HG02642 (cell line): ENCODE measurements at regions not wholly inside any gene's neighbourhood (a gene's known extent, or its start where the extent isn't known, plus 50 kb on each side); places are given as distances from the start of the nearest gene placed in this dataset.
"Not testable (repeated sequence)": the region's sequence is repeated elsewhere in the genome, so short reads cannot be mapped to it uniquely, and the experiment has no call there.

Source experiments
- ATAC-seq: cut with Tn5 transposase; IDR thresholded peaks from one replicate; pipeline ENCODE4 v1.9.1; 2021; ENCODE audit warnings: mild to moderate bottlenecking; ENCODE audit not compliant: unreplicated experiment, poor library complexity

DNA sequence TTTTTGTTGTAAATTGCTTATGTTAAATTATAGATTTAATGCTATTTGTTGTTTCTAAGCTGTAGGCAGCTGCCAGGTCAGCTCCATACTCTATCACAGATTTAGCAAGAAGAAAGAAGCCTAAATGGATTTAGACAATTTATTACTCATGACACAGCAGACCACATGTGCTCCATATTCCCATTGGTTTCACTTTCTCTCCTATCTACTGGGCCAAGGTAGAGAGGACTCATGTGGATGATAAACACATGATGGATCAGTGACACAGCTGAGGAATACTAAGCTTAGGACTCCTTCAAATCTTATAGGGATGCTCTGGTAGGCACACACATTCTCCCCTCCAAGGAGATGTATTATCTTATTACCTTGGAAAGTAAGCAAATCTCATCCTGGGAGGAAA, 553.0 kb upstream of the ADGRB3 start:
- no peak for ATAC-seq

DNA sequence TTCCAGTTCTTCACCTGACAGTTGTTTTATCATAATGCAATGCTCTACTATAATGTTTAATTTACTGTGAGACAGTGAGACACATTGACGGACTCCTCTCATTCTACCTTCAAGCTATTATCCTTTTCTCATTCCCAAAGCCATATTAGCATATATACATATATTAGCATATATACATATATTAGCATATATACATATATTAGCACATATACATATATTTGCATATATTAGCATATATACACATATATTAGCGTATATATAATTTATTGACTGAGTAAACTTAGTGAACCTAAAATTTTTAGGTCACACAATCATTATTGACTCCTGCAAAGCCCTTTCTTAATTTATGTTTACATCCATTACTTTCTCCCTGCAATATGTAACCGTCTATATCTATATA, 555.0 kb upstream of the ADGRB3 start:
- no peak for ATAC-seq

DNA sequence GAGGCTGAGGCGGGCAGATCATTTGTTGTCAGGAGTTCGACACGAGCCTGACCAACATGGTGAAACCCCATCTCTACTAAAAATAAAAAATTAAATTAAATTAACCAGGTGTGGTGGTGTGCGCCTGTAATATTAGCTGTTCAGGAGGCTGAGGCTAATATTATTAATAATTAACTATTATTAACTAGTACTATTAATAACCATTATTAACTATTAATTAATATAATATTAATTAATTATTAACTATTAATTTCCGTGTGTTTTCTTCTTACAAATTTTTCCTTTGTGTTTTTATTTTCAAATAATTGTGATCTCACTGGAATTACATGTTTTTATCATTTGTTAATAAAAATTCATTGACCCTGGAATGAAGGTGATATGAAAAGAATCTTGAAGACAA, 557.4 kb upstream of the ADGRB3 start:
- ATAC-seq = no peak

DNA sequence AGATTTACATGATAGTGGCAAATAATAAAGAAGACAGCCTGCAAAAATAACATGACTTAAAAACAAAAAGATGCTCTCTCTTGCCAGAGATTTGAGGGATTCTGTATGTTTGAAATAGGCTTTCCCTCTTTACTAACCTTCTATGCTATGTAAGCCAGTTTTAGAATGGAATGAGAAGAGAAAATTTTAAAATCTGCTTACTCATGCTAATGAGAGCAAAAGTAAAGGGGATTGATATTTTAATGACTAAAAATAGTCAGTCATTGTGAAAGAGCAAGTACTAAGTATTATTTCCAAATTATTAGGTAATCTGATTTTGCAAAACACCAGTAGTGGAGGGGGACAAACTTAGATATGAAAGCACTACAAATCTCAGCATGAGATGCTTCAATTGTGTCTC, 563.3 kb upstream of the ADGRB3 start:
- no peak for ATAC-seq

DNA sequence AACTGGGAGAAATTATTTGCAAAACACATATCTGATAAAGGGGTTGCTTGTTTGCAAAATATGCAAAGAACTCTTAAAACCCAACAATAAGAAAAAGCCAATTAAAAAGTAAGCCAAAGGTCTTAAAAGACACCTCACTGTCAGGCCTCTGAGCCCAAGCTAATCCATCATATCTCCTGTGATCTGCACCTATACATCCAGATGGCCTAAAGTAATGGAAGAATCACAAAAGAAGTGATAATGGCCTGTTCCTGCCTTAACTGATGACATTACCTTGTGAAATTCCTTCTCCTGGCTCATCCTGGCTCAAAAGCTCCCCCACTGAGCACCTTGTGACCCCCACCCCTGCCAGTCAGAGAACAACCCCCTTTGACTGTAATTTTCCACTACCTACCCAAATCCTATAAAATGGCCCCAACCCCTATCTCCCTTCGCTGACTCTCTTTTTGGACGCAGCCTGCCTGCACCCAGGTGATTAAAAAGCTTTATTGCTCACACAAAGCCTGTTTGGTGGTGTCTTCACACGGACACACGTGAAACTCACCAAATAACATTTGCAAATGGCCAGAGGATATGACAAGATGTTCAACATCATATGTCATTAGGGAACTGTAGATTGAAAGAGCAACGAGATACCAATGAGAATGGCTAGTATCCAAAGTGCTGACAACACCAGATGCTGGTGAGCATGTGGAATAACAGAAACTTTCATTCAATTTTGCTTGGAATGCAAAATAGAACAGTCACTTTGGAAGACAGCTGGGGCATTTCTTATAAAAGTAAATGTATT, 565.0 kb upstream of the ADGRB3 start:
- ATAC-seq = no peak

DNA sequence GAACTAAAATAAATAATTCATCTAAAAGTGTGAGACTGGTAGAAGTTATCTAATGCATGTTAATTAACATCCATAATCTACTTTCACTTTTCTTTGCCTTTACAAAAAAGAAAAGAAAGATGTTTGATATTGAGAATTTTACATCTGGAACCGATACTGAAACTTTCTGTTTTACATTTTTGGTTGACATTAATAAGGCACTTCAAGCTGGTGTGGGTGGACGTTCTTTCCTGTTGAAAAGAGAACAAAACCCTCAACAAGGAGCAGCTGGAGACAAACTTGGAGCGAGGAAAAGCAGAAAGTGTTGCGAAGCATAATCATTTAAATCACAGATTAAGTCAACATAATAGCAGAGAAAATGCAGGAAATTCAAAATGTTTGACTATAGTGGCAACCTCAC, 575.2 kb upstream of the ADGRB3 start:
- ATAC-seq = no peak

DNA sequence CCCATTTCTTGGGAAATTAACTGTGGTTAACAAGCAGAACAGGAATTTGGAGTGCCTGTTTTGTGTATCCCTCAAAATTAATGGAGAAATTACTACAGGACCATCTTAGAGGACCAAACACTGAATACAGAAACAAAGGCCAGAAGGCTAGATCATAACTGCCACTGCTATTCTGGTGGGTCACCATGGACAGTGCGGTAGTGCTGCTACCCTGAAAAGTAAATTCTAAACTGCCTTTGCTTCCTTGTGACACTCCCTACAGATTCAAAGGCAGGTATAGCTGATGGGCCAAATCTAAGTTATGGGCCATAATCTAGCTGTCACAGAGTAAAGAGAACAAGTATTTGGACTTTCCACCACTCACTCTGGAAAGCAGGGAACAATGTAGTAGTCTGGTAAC, 575.8 kb upstream of the ADGRB3 start:
- no peak for ATAC-seq

DNA sequence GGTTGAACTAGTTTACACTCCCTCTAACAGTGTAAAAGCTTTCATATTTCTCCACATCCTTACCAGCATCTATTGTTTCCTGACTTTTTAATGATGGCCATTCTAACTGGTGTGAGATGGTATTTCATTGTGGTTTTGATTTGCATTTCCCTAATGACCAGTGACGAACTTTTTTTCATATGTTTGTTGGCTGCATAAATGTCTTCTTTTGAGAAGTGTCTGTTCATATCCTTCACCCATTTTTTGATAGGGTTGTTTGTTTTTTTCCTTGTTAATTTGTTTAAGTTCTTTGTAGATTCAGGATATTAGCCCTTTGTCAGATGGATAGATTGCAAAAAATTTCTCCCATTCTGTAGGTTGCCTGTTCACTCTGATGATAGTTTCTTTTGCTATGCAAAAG, 578.5 kb upstream of the ADGRB3 start:
- ATAC-seq = not testable (repeated sequence)

DNA sequence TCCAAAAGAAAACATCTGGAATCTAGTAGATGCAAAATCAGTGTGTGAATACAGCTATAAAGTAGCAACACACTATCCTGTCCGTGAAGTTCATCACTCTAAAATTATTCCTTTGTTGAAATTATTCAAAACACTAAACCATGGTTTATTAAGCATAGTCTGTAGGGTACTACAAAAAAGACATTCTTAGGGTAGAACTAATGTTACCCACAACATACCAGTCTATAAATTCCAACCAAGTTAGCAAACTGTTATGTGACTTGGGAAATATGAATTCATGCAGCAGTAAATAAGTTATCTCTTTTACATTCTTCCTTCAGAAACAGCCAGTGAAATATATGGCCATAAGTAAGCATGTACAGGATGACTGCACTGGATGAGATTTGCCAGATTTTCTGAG, 580.3 kb upstream of the ADGRB3 start:
- no peak for ATAC-seq

DNA sequence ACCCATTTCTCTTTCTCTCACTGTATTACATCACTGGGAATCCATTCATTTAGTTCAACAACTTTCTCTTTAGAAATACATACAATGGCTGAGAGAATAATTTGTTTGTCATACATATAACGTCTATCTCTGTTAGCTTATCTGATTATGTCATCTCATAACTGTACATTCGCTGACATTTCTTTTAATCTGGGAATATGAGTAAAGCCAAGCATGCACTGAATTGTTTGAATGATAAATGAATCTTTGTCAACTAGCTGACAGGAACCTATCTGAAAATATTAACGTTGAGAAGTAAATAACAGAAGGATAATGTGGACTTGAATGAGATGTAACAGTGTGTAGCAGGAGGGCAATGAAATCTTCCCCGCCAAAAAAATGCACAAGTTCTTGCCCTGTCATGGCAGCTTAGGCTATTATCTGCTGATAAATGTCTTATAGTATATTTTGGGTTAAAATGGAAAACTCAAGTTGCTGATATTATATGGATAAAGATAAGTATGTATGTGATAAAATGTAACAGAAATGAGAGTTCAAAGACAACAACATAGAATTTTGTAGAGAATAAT, 581.2 kb upstream of the ADGRB3 start:
- no peak for ATAC-seq

DNA sequence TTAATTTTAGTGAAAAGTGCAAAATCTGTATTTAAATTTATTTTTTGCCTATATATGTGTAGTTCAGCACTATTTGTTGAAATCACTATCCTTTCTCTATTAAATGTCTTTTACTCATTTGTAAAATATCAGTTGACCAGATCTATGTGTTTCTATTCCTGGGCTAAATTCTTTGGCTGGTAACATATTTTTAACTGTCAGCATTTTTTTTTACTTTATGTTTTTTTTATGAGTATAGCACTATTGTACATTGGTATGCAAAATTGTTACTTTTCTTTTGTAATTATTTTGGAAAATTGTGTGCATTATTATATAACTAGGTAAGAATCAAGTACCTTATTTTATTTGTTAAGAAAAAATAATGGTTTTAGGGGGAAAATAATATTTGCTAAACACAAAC, 582.8 kb upstream of the ADGRB3 start:
- no peak for ATAC-seq

DNA sequence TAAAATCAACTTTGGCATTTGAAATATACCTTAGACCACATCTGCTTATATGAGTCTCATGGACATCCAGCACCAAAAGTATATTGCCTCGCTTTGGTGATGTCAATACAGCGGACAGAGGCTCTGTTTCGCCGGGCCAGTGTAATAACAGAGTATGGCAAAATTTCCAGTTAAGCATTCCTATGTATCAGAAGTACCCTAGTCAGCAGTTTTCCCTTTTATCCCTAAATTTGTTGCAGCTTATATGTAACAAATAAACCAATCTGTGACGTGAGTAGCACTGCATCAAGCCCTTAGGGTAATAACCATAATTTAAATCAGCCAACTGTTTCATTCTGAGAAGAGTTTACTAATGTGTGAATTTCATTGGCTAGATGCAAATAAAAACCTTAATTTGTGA, 585.5 kb upstream of the ADGRB3 start:
- ATAC-seq = no peak

DNA sequence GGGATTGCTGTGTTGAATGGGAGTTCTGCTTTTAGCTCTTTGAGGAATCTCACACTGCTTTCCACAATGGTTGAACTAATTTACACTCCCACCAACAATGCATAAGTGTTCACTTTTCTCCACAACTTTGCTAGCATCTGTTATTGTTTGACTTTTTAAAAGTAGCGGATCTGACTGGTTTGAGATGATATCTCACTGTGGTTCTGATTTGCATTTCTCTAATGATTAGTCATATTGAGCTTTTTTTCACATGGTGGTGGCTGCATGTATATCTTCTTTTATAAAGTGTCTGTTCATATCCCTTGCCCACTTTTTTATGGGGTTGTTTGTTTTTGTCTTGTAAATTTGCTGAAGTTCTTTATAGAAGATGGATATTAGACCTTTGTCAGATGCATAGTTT, 588.3 kb upstream of the ADGRB3 start:
- ATAC-seq = no peak

DNA sequence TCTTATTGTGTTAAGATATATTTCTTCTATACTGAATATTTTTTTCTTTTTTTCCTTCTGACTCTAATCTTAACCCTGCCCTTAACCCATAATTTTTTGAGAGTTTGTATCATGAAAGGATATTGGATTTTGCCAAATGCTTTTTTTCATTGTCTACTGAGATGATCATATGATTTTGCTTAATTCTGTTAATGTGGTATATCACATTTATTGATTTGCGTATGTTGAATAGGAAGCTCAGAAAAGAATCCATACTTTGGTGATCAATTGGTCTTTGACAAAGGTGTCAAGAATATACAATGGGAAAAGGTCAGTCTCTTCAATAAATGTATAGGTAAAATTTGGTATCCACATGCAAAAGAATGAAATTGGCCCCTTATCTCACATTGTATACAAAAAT, 588.8 kb upstream of the ADGRB3 start:
- no peak for ATAC-seq

DNA sequence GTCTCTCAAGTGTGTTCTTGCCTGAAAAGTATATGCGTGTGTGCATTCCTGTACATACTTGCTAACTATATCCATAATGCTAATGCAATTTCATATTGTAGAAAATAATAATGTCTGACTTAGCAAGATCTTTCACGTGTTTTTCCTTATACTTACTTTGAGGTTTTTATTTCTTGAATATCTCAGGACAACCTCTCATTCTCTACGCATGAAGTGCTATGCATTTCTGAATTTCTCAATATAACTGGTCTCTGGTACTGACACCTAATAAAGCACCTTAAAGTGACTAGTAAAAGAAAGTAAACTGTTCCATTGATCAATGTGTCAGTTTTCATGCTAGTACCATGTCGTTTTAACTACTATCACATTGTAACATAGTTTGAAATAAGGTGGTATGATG, 589.9 kb upstream of the ADGRB3 start:
- no peak for ATAC-seq

DNA sequence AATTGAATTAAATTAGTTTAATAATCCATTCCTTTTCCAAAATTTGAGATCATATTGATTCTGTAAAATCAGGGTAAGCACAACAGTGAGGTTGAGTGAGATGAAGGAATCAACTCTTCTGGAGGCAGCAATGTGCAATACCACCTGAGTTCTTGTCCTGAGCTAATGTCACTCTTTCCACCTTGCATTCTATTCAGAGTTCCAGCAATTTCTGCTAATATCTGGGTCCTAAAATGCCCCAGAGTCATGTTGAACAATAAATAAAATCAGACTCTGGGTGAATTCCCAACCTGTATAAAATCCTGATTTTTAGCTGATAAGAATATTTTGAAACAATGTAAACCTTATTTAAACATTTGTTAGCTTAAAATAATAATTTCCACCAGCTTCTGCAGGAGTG, 590.8 kb upstream of the ADGRB3 start:
- no peak for ATAC-seq

DNA sequence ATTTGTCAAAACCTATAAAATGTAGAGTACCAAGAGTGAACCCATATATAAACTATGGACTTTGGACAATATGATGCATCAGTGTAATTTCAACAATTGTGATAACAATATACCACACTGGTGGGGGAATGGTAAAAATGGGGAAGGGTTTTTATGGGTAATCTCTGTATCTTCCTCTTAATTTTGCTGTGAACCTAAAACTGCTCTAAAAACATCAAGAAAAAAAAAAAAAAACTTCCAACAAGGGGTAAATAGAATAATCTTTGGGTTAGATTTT, 592.0 kb upstream of the ADGRB3 start:
- no peak for ATAC-seq

DNA sequence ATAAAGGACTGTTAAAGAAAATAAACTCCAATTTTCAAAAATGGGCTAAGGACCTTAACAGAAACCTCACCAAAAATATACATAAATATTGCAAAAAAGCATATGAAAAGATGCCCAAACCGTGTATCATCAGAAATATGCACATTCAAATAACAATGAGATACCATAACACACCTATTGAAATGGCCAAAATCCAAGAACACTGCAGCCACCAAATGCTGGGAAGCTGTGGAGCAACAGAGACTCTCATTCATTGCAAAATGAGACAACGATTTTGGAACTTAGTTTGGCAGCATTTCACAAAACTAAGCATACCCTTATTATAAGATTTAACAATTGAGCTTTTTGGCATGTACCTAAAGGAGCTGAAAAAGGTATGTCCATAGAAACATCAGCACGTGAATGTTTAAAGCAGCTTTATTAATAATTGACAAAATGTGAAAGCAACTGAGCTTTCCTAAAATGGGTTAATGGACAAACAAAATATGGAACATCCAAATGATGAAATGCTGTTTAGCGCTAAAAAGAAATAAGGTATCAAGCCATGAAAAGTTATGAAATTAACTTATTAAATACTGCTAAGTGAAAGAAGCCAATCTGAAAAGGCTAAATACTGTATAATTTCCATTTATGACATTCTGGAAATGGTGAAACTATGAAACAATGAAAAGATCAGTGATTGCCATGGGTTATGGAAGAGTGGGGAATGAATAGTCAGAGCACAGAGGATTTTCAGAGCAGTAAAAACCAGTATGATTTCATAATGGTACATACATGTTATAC, 592.6 kb upstream of the ADGRB3 start:
- ATAC-seq = no peak

DNA sequence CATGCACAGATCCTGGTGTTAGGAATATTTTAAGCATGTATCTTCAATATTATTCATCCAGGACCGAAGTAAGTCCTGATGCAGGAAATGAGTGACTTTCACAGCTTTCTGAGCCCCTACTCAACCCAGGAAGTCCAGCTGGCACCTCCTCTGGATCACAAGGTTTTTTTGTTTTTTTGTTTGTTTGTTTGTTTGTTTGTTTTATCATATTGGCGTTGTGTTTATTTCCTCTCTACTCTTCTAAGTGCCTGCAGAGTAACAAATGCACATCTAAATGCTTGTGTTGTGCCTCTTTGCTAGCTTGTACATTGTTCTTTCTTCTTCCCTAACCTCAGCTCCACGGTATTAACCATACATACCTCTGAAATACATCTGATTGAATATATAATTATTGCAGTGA, 594.3 kb upstream of the ADGRB3 start:
- ATAC-seq = no peak

DNA sequence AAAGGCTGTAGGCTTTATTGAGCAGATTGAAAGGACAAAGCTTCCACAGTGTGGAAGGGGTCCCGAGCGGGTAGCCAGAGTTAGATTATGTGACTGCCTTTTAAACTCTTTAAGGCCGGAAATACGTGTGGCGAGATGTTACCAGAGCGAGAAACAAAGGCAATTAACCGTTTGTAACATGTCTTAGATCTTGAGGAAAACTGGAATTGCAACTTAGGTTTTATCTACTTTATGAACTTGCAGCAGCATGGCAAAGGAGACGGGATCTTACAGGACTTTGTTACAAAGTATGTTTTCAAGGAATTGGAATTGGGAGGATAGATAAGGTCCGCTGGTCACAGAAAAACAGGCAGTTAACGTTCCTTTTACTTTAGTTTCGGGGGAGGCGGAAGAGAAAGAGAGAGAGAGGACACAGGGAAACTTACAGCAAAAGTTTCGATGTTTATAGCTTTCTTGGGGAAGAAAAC, 594.7 kb upstream of the ADGRB3 start:
- ATAC-seq = no peak

DNA sequence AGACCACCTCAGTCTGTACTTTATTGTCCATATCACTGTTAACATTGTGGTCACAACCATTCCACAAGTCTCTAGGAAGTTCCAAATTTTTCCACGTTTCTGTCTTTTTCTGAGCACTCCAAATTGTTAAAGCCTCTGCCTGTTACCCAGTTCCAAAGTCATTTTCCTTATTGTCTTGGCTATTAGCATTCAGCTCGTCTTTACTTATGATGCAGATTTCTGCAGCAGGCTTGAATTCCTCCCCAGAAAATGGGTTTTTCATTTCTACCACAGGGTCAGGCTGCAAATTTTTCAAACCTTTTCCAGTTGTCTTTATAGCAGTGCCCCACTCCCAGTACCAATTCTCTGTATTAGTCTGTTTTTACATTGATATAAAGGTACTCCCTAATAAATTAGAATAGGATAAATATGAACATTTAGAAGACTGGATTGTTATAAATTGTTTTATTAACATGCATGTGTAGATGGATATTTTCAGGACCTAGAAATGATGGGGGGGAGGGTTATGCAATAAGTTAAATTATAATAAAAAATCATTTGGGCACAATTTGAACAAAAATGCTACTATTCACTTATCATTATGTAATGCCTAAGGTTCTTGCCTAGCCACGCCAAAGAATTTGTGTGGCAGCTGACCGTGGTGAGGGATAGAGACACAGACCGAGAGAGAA, 595.3 kb upstream of the ADGRB3 start:
- ATAC-seq = no peak
